GM13977 (cell line): ENCODE measurements at regions not wholly inside any gene's neighbourhood (a gene's known extent, or its start where the extent isn't known, plus 50 kb on each side); places are given as distances from the start of the nearest gene placed in this dataset.
"Not testable (repeated sequence)": the region's sequence is repeated elsewhere in the genome, so short reads cannot be mapped to it uniquely, and the experiment has no call there.

Experiments
- DNase-seq: peaks from one replicate; pipeline ENCODE4 v3.0.0; 2012; ENCODE audit warnings: low spot score
- CTCF ChIP-seq: IDR thresholded peaks from 2 replicates; pipeline ENCODE4 v1.5.1; 2012; ENCODE audit warnings: mild to moderate bottlenecking, control low read depth; ENCODE audit not compliant: insufficient read depth; ENCODE audit errors: extremely low read depth, missing control alignments
- in situ Hi-C: fragments of 300-500 bp; cut with MboI; formaldehyde crosslinking; loops from one replicate; pipeline ENCODE4 v1.12.0; 2022; ENCODE audit warnings: low sequenced_read_pairs, low pct_unique_long_range_greater_than_20kb, mixed read lengths, inconsistent platforms; ENCODE audit not compliant: unreplicated experiment

- TF ChIP-seq CTCF, result no peak
- DNase-seq, result no peak
- in situ Hi-C loops, result no loop called here
These were observed 592.0 kb upstream of the KLF12 start for GRCh38 chr13:74726206-74726605.

- DNase-seq, in situ Hi-C loops: not testable (repeated sequence)
These were observed 584.1 kb upstream of the KLF12 start for GRCh38 chr13:74718232-74718842.

GRCh38 chr13:74715718-74716117 lies 581.5 kb upstream of the KLF12 start:
- DNase-seq, result no peak
- in situ Hi-C loops, result no loop called here
- no peak for TF ChIP-seq CTCF

GRCh38 chr13:74710006-74710405 lies 575.8 kb upstream of the KLF12 start:
- DNase-seq, result no peak
- no peak for TF ChIP-seq CTCF
- in situ Hi-C loops, result no loop called here

GRCh38 chr13:74709226-74709625 lies 575.0 kb upstream of the KLF12 start:
- no peak for TF ChIP-seq CTCF
- in situ Hi-C loops, result no loop called here
- no peak for DNase-seq

GRCh38 chr13:74708629-74709028 lies 574.4 kb upstream of the KLF12 start:
- in situ Hi-C loops, result no loop called here
- no peak for TF ChIP-seq CTCF
- DNase-seq, result no peak

- no peak for TF ChIP-seq CTCF
- no peak for DNase-seq
- in situ Hi-C loops, result no loop called here
These were observed 573.1 kb upstream of the KLF12 start for GRCh38 chr13:74707291-74707690.
